LNCAP (cell line): ENCODE measurements at regions not wholly inside any gene's neighbourhood (a gene's known extent, or its start where the extent isn't known, plus 50 kb on each side); places are given as distances from the start of the nearest gene placed in this dataset.
A peak's percentile ranks its signal among the peaks of the same experiment; 100 is the strongest.

Experiments used
- CTCF ChIP-seq: fragments of 450-650 bp; IDR thresholded peaks from 2 replicates; pipeline ENCODE4 v1.5.1; 2017; ENCODE audit warnings: mild to moderate bottlenecking

GRCh38 chr4:189404271-189404670 lies 536.4 kb upstream of the FRG1 start:
- no peak for TF ChIP-seq CTCF

GRCh38 chr4:189409158-189409557 lies 531.5 kb upstream of the FRG1 start:
- no peak for TF ChIP-seq CTCF

GRCh38 chr4:189414021-189414420 lies 526.7 kb upstream of the FRG1 start:
- TF ChIP-seq CTCF: no peak

- TF ChIP-seq CTCF: no peak
These were observed 520.1 kb upstream of the FRG1 start for GRCh38 chr4:189420572-189420971.

GRCh38 chr4:189436207-189436606 lies 504.5 kb upstream of the FRG1 start:
- 0 out of 2 replicates have a peak, but pooled peaks have one; percentile 28 for TF ChIP-seq CTCF

GRCh38 chr4:189440716-189441115 lies 500.0 kb upstream of the FRG1 start:
- no peak for TF ChIP-seq CTCF

- TF ChIP-seq CTCF: no peak
These were observed 497.3 kb upstream of the FRG1 start for GRCh38 chr4:189443341-189443740.

GRCh38 chr4:189445613-189446012 lies 495.1 kb upstream of the FRG1 start:
- no peak for TF ChIP-seq CTCF
